HCT116 (cell line): ENCODE measurements at regions not wholly inside any gene's neighbourhood (a gene's known extent, or its start where the extent isn't known, plus 50 kb on each side); places are given as distances from the start of the nearest gene placed in this dataset.

Experiments
- ATAC-seq: fragments of 200-7000 bp; cut with Tn5 transposase; 2 replicates; pipeline ENCODE4 v1.9.1; 2020; ENCODE audit warnings: mild to moderate bottlenecking, moderate library complexity
- BruUV-seq: library from RNA; stranded (reverse); fragments of 400-500 nt; replicated peaks from 2 replicates; lab custom pipeline; 2021; lab: Mats Ljungman, UMichigan
- CTCF ChIA-PET: fragments of 300-600 bp; sonication (Branson Sonifier 250); formaldehyde crosslinking; loops from one replicate; lab custom pipeline; 2021; ENCODE audit warnings: antibody characterized with exemption; lab: Charles Lee
- POLR2A ChIA-PET: fragments of 300-600, 350-600 bp; sonication (Branson Sonifier 250); formaldehyde crosslinking; loops from one replicate; lab custom pipeline; 2021; ENCODE audit warnings: antibody characterized with exemption; lab: Charles Lee
- RAD21 ChIA-PET, 2 experiments: fragments of 300-600 bp; sonication (Branson Sonifier 250); formaldehyde crosslinking; loops; one replicate each; lab custom pipeline; 2023; ENCODE audit warnings: low total read pairs in 2 of 2; ENCODE audit not compliant: uncharacterized antibody in 2 of 2, unreplicated experiment in 2 of 2, low non-redundant PET in 1 of 2; lab: Charles Lee
- DNase-seq: peaks from one replicate; pipeline ENCODE4 v3.0.0-alpha.2; 2010; ENCODE audit warnings: low read depth, low spot score
- H2AFZ ChIP-seq: fragments of 200-600 bp; shearing (Covaris generic), sonication (generic); 2 replicates; pipeline ENCODE4 v1.6.1; 2017; ENCODE audit warnings: low read depth, mixed run types, mixed read lengths, antibody characterized with exemption, low read length; ENCODE audit not compliant: poor library complexity, severe bottlenecking
- H3K27ac ChIP-seq: 2 replicates; pipeline ENCODE4 v1.5.1; 2012; ENCODE audit warnings: low read depth, low read length
- H3K27me3 ChIP-seq: fragments of 200-600 bp; sonication (generic); 2 replicates; pipeline ENCODE4 v1.6.1; 2016; ENCODE audit warnings: mixed run types, low read length, mixed read lengths; ENCODE audit not compliant: insufficient read depth
- H3K36me3 ChIP-seq, 2 experiments: fragments of 200-500 bp in 1 of 2; fragments of 200-600 bp in 1 of 2; sonication (Bioruptor generic) in 1 of 2; sonication (generic) in 1 of 2; 2 replicates each; pipeline versions ENCODE4 v1.5.1 to v1.6.1; 2014 to 2016; ENCODE audit warnings: low read length in 2 of 2, inconsistent platforms in 1 of 2, mixed read lengths in 1 of 2, mixed run types in 1 of 2; ENCODE audit not compliant: insufficient read depth in 2 of 2, control insufficient read depth in 1 of 2
- H3K4me1 ChIP-seq, 2 experiments: fragments of 200-600 bp in 1 of 2; sonication (generic) in 1 of 2; 2 replicates each; pipeline versions ENCODE4 v1.5.1 to v1.6.1; 2012 to 2017; ENCODE audit warnings: low read length in 2 of 2, inconsistent platforms in 1 of 2, mild to moderate bottlenecking in 1 of 2, mixed read lengths in 1 of 2, mixed run types in 1 of 2, moderate library complexity in 1 of 2; ENCODE audit not compliant: insufficient read depth in 2 of 2, control insufficient read depth in 1 of 2
- H3K4me2 ChIP-seq: fragments of 200-600 bp; sonication (generic); 2 replicates; pipeline ENCODE4 v1.6.1; 2017; ENCODE audit warnings: mixed run types, low read length, mixed read lengths
- H3K4me3 ChIP-seq, 2 experiments: fragments of 200-600 bp in 1 of 2; sonication (generic) in 1 of 2; replicated peaks in 1 of 2; 2 replicates each; pipeline ENCODE4 v1.5.1; 2011 to 2016; ENCODE audit warnings: low read length in 2 of 2, control low read depth in 1 of 2, low read depth in 1 of 2, mild to moderate bottlenecking in 1 of 2, mixed read lengths in 1 of 2, mixed run types in 1 of 2
- H3K79me2 ChIP-seq: fragments of 200-600 bp; sonication (generic); 2 replicates; pipeline ENCODE4 v1.6.1; 2017; ENCODE audit warnings: mild to moderate bottlenecking, mixed run types, low read length, moderate library complexity, mixed read lengths; ENCODE audit not compliant: insufficient read depth
- H3K9ac ChIP-seq: fragments of 200-600 bp; sonication (generic); 2 replicates; pipeline ENCODE4 v1.6.1; 2016; ENCODE audit warnings: low read length, mixed read lengths
- H3K9me2 ChIP-seq: fragments of 200-600 bp; sonication (generic), shearing (Covaris generic); 2 replicates; pipeline ENCODE4 v1.6.1; 2017; ENCODE audit warnings: mixed run types, mild to moderate bottlenecking, moderate library complexity; ENCODE audit not compliant: insufficient read depth
- H3K9me3 ChIP-seq, 2 experiments: fragments of 200-500 bp in 1 of 2; fragments of 200-600 bp in 1 of 2; sonication (Bioruptor generic) in 1 of 2; sonication (generic) in 1 of 2; 2 replicates each; pipeline ENCODE4 v1.6.1; 2014 to 2017; ENCODE audit warnings: low read length in 2 of 2, mixed read lengths in 2 of 2, inconsistent platforms in 1 of 2, low read depth in 1 of 2, mild to moderate bottlenecking in 1 of 2, mixed run types in 1 of 2, moderate library complexity in 1 of 2; ENCODE audit not compliant: control insufficient read depth in 1 of 2, insufficient read depth in 1 of 2
- H4K20me1 ChIP-seq: fragments of 200-600 bp; sonication (generic), shearing (Covaris generic); 2 replicates; pipeline ENCODE4 v1.6.1; 2017; ENCODE audit warnings: mixed run types, mild to moderate bottlenecking, moderate library complexity; ENCODE audit not compliant: insufficient read depth
- CBX3 ChIP-seq: IDR thresholded peaks from 2 replicates; pipeline ENCODE4 v1.6.1; 2012; ENCODE audit warnings: low read depth
- CEBPB ChIP-seq: IDR thresholded peaks from 2 replicates; pipeline ENCODE4 v1.6.1; 2012; ENCODE audit warnings: low read depth
- JUND ChIP-seq: IDR thresholded peaks from 2 replicates; pipeline ENCODE4 v1.6.1; 2012
- MAX ChIP-seq: IDR thresholded peaks from 2 replicates; pipeline ENCODE4 v1.6.1; 2012
- POLR2A ChIP-seq: IDR thresholded peaks from 2 replicates; pipeline ENCODE4 v1.7.0; 2011; ENCODE audit warnings: borderline replicate concordance; ENCODE audit not compliant: insufficient read depth, insufficient read length; ENCODE audit errors: extremely low read depth
- POLR2AphosphoS5 ChIP-seq: IDR thresholded peaks from 2 replicates; pipeline ENCODE4 v1.6.1; 2011; ENCODE audit warnings: mild to moderate bottlenecking, low read depth, low read length, moderate library complexity
- SIN3A ChIP-seq: IDR thresholded peaks from 2 replicates; pipeline ENCODE4 v1.6.1; 2012; ENCODE audit warnings: low read depth
- SP1 ChIP-seq: IDR thresholded peaks from 2 replicates; pipeline ENCODE4 v1.6.1; 2012; ENCODE audit warnings: low read depth
- ZFX ChIP-seq: fragments of 450-650 bp; IDR thresholded peaks from 2 replicates; pipeline ENCODE4 v1.6.1; 2017
- ZNF274 ChIP-seq: fragments of 200-500 bp; sonication (Bioruptor generic); IDR thresholded peaks from 2 replicates; pipeline ENCODE4 v1.6.1; 2014; ENCODE audit warnings: mild to moderate bottlenecking, low read depth, low read length, inconsistent platforms
- intact Hi-C: fragments of 100-400 bp; cut with micrococcal nuclease; formaldehyde crosslinking; loops from 2 replicates; pipeline ENCODE4 v1.10.0; 2022

GRCh38 chr13:40445557-40445990, 220.9 kb downstream of the FOXO1 start:
- Histone ChIP-seq H3K9ac (no peak overlapping the region), H2AFZ (no peak overlapping the region), H4K20me1 (no peaks in the 10 kb centered on the region), H3K9me3 (no peaks in the 10 kb centered on the region), H3K4me3 (no peak overlapping the region), H3K27me3 (no peaks in the 10 kb centered on the region), H3K36me3 (no peaks in the 10 kb centered on the region), H3K4me1 (peaks cover 0 to 7% of the 10 kb centered on the region in 2 experiments; a peak in 1 of 4 replicates), H3K79me2 (no peaks in the 10 kb centered on the region), H3K4me2 (no peak overlapping the region), H3K9me2 (no peaks in the 10 kb centered on the region), H3K27ac (no peak overlapping the region)
- DNase-seq: no peak
- intact Hi-C loops: no loop called here
- TF ChIP-seq POLR2A (no peak), POLR2AphosphoS5 (no peak), SP1 (no peak), CEBPB (no peak), JUND (no peak), ZNF274 (no peak), ZFX (no peak), MAX (no peak)
- BruUV-seq: no TSS peak
- ATAC-seq: no peak
- POLR2A ChIA-PET: interaction anchor here (0.6 kb wide), 1 partner anchor 325 kb away, joined by 3 read pairs; no protein-coding TSS in a partner anchor
- RAD21 ChIA-PET: no interaction called here
- CTCF ChIA-PET: no interaction called here

- H3K9ac ChIP-seq: no peak overlapping the region
- no peak overlapping the region for H3K4me2 ChIP-seq
- intact Hi-C loops: no loop called here
- no peak overlapping the region for H2AFZ ChIP-seq
- no peak for DNase-seq
- TF ChIP-seq CBX3 (no peak), POLR2A (no peak), SIN3A (no peak)
- TF ChIP-seq, all 23 proteins: peak for 0
- H3K4me1 ChIP-seq: peaks cover 0 to 3% of the 10 kb centered on the region in 2 experiments; a peak in 1 of 4 replicates
- ChIA-PET POLR2A (no interaction called here), CTCF (no interaction called here), RAD21 (no interaction called here)
- H4K20me1 ChIP-seq: no peaks in the 10 kb centered on the region
- H3K79me2 ChIP-seq: no peaks in the 10 kb centered on the region
- H3K27ac ChIP-seq: no peak overlapping the region
- no peaks in the 10 kb centered on the region for H3K27me3 ChIP-seq
- H3K36me3 ChIP-seq: no peaks in the 10 kb centered on the region
- H3K9me3 ChIP-seq: no peaks in the 10 kb centered on the region
- H3K9me2 ChIP-seq: no peaks in the 10 kb centered on the region
- no peak for ATAC-seq
- no peak overlapping the region for H3K4me3 ChIP-seq
- BruUV-seq: no TSS peak
Measured at GRCh38 chr13:40446365-40446764, 220.1 kb downstream of the FOXO1 start.
